HCT116 (cell line): ENCODE measurements at regions not wholly inside any gene's neighbourhood (a gene's known extent, or its start where the extent isn't known, plus 50 kb on each side); places are given as distances from the start of the nearest gene placed in this dataset.

Experiments used
- ATAC-seq: fragments of 200-7000 bp; cut with Tn5 transposase; 2 replicates; pipeline ENCODE4 v1.9.1; 2020; ENCODE audit warnings: mild to moderate bottlenecking, moderate library complexity
- BruUV-seq: library from RNA; stranded (reverse); fragments of 400-500 nt; replicated peaks from 2 replicates; lab custom pipeline; 2021; lab: Mats Ljungman, UMichigan
- CTCF ChIA-PET: fragments of 300-600 bp; sonication (Branson Sonifier 250); formaldehyde crosslinking; loops from one replicate; lab custom pipeline; 2021; ENCODE audit warnings: antibody characterized with exemption; lab: Charles Lee
- POLR2A ChIA-PET: fragments of 300-600, 350-600 bp; sonication (Branson Sonifier 250); formaldehyde crosslinking; loops from one replicate; lab custom pipeline; 2021; ENCODE audit warnings: antibody characterized with exemption; lab: Charles Lee
- RAD21 ChIA-PET, 2 experiments: fragments of 300-600 bp; sonication (Branson Sonifier 250); formaldehyde crosslinking; loops; one replicate each; lab custom pipeline; 2023; ENCODE audit warnings: low total read pairs in 2 of 2; ENCODE audit not compliant: uncharacterized antibody in 2 of 2, unreplicated experiment in 2 of 2, low non-redundant PET in 1 of 2; lab: Charles Lee
- DNase-seq: peaks from one replicate; pipeline ENCODE4 v3.0.0-alpha.2; 2010; ENCODE audit warnings: low read depth, low spot score
- H2AFZ ChIP-seq: fragments of 200-600 bp; shearing (Covaris generic), sonication (generic); 2 replicates; pipeline ENCODE4 v1.6.1; 2017; ENCODE audit warnings: low read depth, mixed run types, mixed read lengths, antibody characterized with exemption, low read length; ENCODE audit not compliant: poor library complexity, severe bottlenecking
- H3K27ac ChIP-seq: 2 replicates; pipeline ENCODE4 v1.5.1; 2012; ENCODE audit warnings: low read depth, low read length
- H3K27me3 ChIP-seq: fragments of 200-600 bp; sonication (generic); 2 replicates; pipeline ENCODE4 v1.6.1; 2016; ENCODE audit warnings: mixed run types, low read length, mixed read lengths; ENCODE audit not compliant: insufficient read depth
- H3K36me3 ChIP-seq, 2 experiments: fragments of 200-500 bp in 1 of 2; fragments of 200-600 bp in 1 of 2; sonication (Bioruptor generic) in 1 of 2; sonication (generic) in 1 of 2; 2 replicates each; pipeline versions ENCODE4 v1.5.1 to v1.6.1; 2014 to 2016; ENCODE audit warnings: low read length in 2 of 2, inconsistent platforms in 1 of 2, mixed read lengths in 1 of 2, mixed run types in 1 of 2; ENCODE audit not compliant: insufficient read depth in 2 of 2, control insufficient read depth in 1 of 2
- H3K4me1 ChIP-seq, 2 experiments: fragments of 200-600 bp in 1 of 2; sonication (generic) in 1 of 2; 2 replicates each; pipeline versions ENCODE4 v1.5.1 to v1.6.1; 2012 to 2017; ENCODE audit warnings: low read length in 2 of 2, inconsistent platforms in 1 of 2, mild to moderate bottlenecking in 1 of 2, mixed read lengths in 1 of 2, mixed run types in 1 of 2, moderate library complexity in 1 of 2; ENCODE audit not compliant: insufficient read depth in 2 of 2, control insufficient read depth in 1 of 2
- H3K4me2 ChIP-seq: fragments of 200-600 bp; sonication (generic); 2 replicates; pipeline ENCODE4 v1.6.1; 2017; ENCODE audit warnings: mixed run types, low read length, mixed read lengths
- H3K4me3 ChIP-seq, 2 experiments: fragments of 200-600 bp in 1 of 2; sonication (generic) in 1 of 2; replicated peaks in 1 of 2; 2 replicates each; pipeline ENCODE4 v1.5.1; 2011 to 2016; ENCODE audit warnings: low read length in 2 of 2, control low read depth in 1 of 2, low read depth in 1 of 2, mild to moderate bottlenecking in 1 of 2, mixed read lengths in 1 of 2, mixed run types in 1 of 2
- H3K79me2 ChIP-seq: fragments of 200-600 bp; sonication (generic); 2 replicates; pipeline ENCODE4 v1.6.1; 2017; ENCODE audit warnings: mild to moderate bottlenecking, mixed run types, low read length, moderate library complexity, mixed read lengths; ENCODE audit not compliant: insufficient read depth
- H3K9ac ChIP-seq: fragments of 200-600 bp; sonication (generic); 2 replicates; pipeline ENCODE4 v1.6.1; 2016; ENCODE audit warnings: low read length, mixed read lengths
- H3K9me2 ChIP-seq: fragments of 200-600 bp; sonication (generic), shearing (Covaris generic); 2 replicates; pipeline ENCODE4 v1.6.1; 2017; ENCODE audit warnings: mixed run types, mild to moderate bottlenecking, moderate library complexity; ENCODE audit not compliant: insufficient read depth
- H3K9me3 ChIP-seq, 2 experiments: fragments of 200-500 bp in 1 of 2; fragments of 200-600 bp in 1 of 2; sonication (Bioruptor generic) in 1 of 2; sonication (generic) in 1 of 2; 2 replicates each; pipeline ENCODE4 v1.6.1; 2014 to 2017; ENCODE audit warnings: low read length in 2 of 2, mixed read lengths in 2 of 2, inconsistent platforms in 1 of 2, low read depth in 1 of 2, mild to moderate bottlenecking in 1 of 2, mixed run types in 1 of 2, moderate library complexity in 1 of 2; ENCODE audit not compliant: control insufficient read depth in 1 of 2, insufficient read depth in 1 of 2
- H4K20me1 ChIP-seq: fragments of 200-600 bp; sonication (generic), shearing (Covaris generic); 2 replicates; pipeline ENCODE4 v1.6.1; 2017; ENCODE audit warnings: mixed run types, mild to moderate bottlenecking, moderate library complexity; ENCODE audit not compliant: insufficient read depth
- EGR1 ChIP-seq: IDR thresholded peaks from 2 replicates; pipeline ENCODE4 v1.6.1; 2012; ENCODE audit warnings: low read depth
- FOSL1 ChIP-seq: IDR thresholded peaks from 2 replicates; pipeline ENCODE4 v1.6.1; 2012; ENCODE audit warnings: low read depth
- JUND ChIP-seq: IDR thresholded peaks from 2 replicates; pipeline ENCODE4 v1.6.1; 2012
- POLR2AphosphoS5 ChIP-seq: IDR thresholded peaks from 2 replicates; pipeline ENCODE4 v1.6.1; 2011; ENCODE audit warnings: mild to moderate bottlenecking, low read depth, low read length, moderate library complexity
- SIN3A ChIP-seq: IDR thresholded peaks from 2 replicates; pipeline ENCODE4 v1.6.1; 2012; ENCODE audit warnings: low read depth
- SP1 ChIP-seq: IDR thresholded peaks from 2 replicates; pipeline ENCODE4 v1.6.1; 2012; ENCODE audit warnings: low read depth
- ZBTB33 ChIP-seq: IDR thresholded peaks from 2 replicates; pipeline ENCODE4 v1.6.1; 2011; ENCODE audit warnings: mild to moderate bottlenecking, low read length, moderate library complexity; ENCODE audit not compliant: insufficient replicate concordance; ENCODE audit errors: extremely low read depth
- intact Hi-C: fragments of 100-400 bp; cut with micrococcal nuclease; formaldehyde crosslinking; loops from 2 replicates; pipeline ENCODE4 v1.10.0; 2022

- ChIA-PET RAD21 (no interaction called here), POLR2A (no interaction called here), CTCF (no interaction called here)
- H3K4me2 ChIP-seq = no peak overlapping the region
- intact Hi-C loops = no loop called here
- ATAC-seq (no peak), DNase-seq (no peak)
- no peak overlapping the region for H3K27ac ChIP-seq
- no peak overlapping the region for H3K9ac ChIP-seq
- H3K79me2 ChIP-seq = no peaks in the 10 kb centered on the region
- BruUV-seq = no TSS peak
- H3K9me3 ChIP-seq = no peaks in the 10 kb centered on the region
- H3K9me2 ChIP-seq = no peaks in the 10 kb centered on the region
- no peaks in the 10 kb centered on the region for H4K20me1 ChIP-seq
- H3K36me3 ChIP-seq = no peaks in the 10 kb centered on the region
- H2AFZ ChIP-seq = no peak overlapping the region
- no peaks in the 10 kb centered on the region; the same call in 1 of the 2 replicates for H3K27me3 ChIP-seq
- TF ChIP-seq FOSL1 = no peak
- H3K4me3 ChIP-seq = no peak overlapping the region
- H3K4me1 ChIP-seq = peaks cover 6 to 7% of the 10 kb centered on the region in 2 experiments; a peak in 3 of 4 replicates
Observed at GRCh38 chr20:50406610-50407136, 103.5 kb upstream of the PTPN1 start.

- Histone ChIP-seq H2AFZ (no peak overlapping the region), H3K4me2 (no peak overlapping the region), H3K4me3 (no peak overlapping the region), H3K36me3 (no peaks in the 10 kb centered on the region), H3K9me2 (no peaks in the 10 kb centered on the region), H3K9me3 (no peaks in the 10 kb centered on the region; a peak in 1 of 4 replicates), H3K4me1 (peaks cover 3 to 5% of the 10 kb centered on the region in 2 experiments; a peak in 3 of 4 replicates), H3K79me2 (no peaks in the 10 kb centered on the region), H3K27ac (no peak overlapping the region), H4K20me1 (no peaks in the 10 kb centered on the region), H3K27me3 (no peaks in the 10 kb centered on the region; the same call in 1 of the 2 replicates), H3K9ac (no peak overlapping the region)
- intact Hi-C loops = no loop called here
- ATAC-seq = no peak
- BruUV-seq = no TSS peak
- POLR2A ChIA-PET = no interaction called here
- TF ChIP-seq JUND (no peak), POLR2AphosphoS5 (no peak), SP1 (no peak), SIN3A (no peak), EGR1 (no peak), ZBTB33 (no peak)
- RAD21 ChIA-PET = no interaction called here
- no peak for DNase-seq
- CTCF ChIA-PET = no interaction called here
Observed at GRCh38 chr20:50408526-50409364, 101.4 kb upstream of the PTPN1 start.
